K562 (cell line): ENCODE measurements at regions not wholly inside any gene's neighbourhood (a gene's known extent, or its start where the extent isn't known, plus 50 kb on each side); places are given as distances from the start of the nearest gene placed in this dataset.

ENCODE experiments used
- CXXC5 ChIP-seq: fragments of 250-450 bp; sonication (Bioruptor Pico); IDR thresholded peaks from 2 replicates; pipeline ENCODE4 v1.8.0; 2022; ENCODE audit warnings: inconsistent platforms, mild to moderate bottlenecking, moderate library complexity
- IFI16 ChIP-seq: fragments of 250-450 bp; sonication (Bioruptor Pico); IDR thresholded peaks from 2 replicates; pipeline ENCODE4 v2.1.2; 2022; ENCODE audit warnings: mild to moderate bottlenecking, inconsistent platforms
- LEF1 ChIP-seq: fragments of 450-650 bp; IDR thresholded peaks from 2 replicates; pipeline ENCODE4 v1.6.1; 2016; ENCODE audit warnings: mild to moderate bottlenecking
- TF ChIP-seq, protein P1 (sequence below): sonication (generic); formaldehyde crosslinking; IDR thresholded peaks from 2 replicates; pipeline ENCODE4 v1.8.1; 2023; ENCODE audit warnings: missing genetic modification reagents, mild to moderate bottlenecking, borderline replicate concordance
- TF ChIP-seq, protein P2 (sequence below), 3 experiments: fragments of 200-800 bp in 1 of 3; fragments of 250-450 bp in 1 of 3; fragments of 450-650 bp in 1 of 3; sonication (Bioruptor Pico) in 1 of 3; sonication (Bioruptor generic) in 1 of 3; formaldehyde crosslinking in 1 of 3; IDR thresholded peaks; 2 replicates each; pipeline versions ENCODE4 v1.6.1 to v1.8.0; 2016 to 2022; ENCODE audit warnings: mild to moderate bottlenecking in 2 of 3, missing genetic modification characterization in 2 of 3, missing compliant biosample characterization in 1 of 3, moderate library complexity in 1 of 3

DNA sequence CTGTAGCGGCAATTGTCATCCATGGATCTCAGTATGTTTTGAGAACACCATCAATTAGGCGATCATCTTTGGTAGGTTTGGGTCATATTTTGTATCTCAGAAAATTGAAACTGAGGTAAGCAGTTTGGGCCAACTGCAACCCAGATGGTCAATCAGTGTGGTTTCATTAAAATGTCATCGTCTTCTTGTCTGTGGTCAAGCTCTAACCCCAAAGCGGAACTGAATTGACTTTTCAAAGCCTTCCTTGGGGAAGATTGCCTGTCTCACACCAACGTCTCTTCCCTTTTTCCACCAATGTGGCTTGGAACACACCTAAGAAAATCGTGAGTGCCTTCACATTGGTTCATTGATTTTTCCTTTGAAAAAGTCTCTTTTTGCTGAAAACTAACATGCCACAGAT lies 56.3 kb upstream of the UBAC2 start (continued):
- TF ChIP-seq, protein P1, sequence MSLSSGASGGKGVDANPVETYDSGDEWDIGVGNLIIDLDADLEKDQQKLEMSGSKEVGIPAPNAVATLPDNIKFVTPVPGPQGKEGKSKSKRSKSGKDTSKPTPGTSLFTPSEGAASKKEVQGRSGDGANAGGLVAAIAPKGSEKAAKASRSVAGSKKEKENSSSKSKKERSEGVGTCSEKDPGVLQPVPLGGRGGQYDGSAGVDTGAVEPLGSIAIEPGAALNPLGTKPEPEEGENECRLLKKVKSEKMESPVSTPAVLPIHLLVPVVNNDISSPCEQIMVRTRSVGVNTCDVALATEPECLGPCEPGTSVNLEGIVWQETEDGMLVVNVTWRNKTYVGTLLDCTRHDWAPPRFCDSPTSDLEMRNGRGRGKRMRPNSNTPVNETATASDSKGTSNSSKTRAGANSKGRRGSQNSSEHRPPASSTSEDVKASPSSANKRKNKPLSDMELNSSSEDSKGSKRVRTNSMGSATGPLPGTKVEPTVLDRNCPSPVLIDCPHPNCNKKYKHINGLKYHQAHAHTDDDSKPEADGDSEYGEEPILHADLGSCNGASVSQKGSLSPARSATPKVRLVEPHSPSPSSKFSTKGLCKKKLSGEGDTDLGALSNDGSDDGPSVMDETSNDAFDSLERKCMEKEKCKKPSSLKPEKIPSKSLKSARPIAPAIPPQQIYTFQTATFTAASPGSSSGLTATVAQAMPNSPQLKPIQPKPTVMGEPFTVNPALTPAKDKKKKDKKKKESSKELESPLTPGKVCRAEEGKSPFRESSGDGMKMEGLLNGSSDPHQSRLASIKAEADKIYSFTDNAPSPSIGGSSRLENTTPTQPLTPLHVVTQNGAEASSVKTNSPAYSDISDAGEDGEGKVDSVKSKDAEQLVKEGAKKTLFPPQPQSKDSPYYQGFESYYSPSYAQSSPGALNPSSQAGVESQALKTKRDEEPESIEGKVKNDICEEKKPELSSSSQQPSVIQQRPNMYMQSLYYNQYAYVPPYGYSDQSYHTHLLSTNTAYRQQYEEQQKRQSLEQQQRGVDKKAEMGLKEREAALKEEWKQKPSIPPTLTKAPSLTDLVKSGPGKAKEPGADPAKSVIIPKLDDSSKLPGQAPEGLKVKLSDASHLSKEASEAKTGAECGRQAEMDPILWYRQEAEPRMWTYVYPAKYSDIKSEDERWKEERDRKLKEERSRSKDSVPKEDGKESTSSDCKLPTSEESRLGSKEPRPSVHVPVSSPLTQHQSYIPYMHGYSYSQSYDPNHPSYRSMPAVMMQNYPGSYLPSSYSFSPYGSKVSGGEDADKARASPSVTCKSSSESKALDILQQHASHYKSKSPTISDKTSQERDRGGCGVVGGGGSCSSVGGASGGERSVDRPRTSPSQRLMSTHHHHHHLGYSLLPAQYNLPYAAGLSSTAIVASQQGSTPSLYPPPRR (CRISPR knock-in tag): peak; percentile 79; the same call in 1 of the 2 replicates
- no peak for TF ChIP-seq IFI16
- TF ChIP-seq, protein P2, sequence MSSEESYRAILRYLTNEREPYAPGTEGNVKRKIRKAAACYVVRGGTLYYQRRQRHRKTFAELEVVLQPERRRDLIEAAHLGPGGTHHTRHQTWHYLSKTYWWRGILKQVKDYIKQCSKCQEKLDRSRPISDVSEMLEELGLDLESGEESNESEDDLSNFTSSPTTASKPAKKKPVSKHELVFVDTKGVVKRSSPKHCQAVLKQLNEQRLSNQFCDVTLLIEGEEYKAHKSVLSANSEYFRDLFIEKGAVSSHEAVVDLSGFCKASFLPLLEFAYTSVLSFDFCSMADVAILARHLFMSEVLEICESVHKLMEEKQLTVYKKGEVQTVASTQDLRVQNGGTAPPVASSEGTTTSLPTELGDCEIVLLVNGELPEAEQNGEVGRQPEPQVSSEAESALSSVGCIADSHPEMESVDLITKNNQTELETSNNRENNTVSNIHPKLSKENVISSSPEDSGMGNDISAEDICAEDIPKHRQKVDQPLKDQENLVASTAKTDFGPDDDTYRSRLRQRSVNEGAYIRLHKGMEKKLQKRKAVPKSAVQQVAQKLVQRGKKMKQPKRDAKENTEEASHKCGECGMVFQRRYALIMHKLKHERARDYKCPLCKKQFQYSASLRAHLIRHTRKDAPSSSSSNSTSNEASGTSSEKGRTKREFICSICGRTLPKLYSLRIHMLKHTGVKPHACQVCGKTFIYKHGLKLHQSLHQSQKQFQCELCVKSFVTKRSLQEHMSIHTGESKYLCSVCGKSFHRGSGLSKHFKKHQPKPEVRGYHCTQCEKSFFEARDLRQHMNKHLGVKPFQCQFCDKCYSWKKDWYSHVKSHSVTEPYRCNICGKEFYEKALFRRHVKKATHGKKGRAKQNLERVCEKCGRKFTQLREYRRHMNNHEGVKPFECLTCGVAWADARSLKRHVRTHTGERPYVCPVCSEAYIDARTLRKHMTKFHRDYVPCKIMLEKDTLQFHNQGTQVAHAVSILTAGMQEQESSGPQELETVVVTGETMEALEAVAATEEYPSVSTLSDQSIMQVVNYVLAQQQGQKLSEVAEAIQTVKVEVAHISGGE (CRISPR knock-in tag; IDR thresholded peaks at IDR 0.05): peak in 1 of 3 experiments; percentile 88; a peak in 2 of 6 replicates
- no peak for TF ChIP-seq LEF1
- peak; percentile 45; the same call in 1 of the 2 replicates for TF ChIP-seq CXXC5 (CRISPR knock-in tag)
